Gastrocnemius medialis (tissue), 4 donors: ENCODE measurements at regions not wholly inside any gene's neighbourhood (a gene's known extent, or its start where the extent isn't known, plus 50 kb on each side); places are given as distances from the start of the nearest gene placed in this dataset.
"Not testable (repeated sequence)": the region's sequence is repeated elsewhere in the genome, so short reads cannot be mapped to it uniquely, and the experiment has no call there.

Experiments used
- CTCF ChIP-seq, 5 experiments: fragments of 450-650 bp in 3 of 5; fragments of 200-600 bp in 2 of 5; sonication (generic) in 2 of 5; IDR thresholded peaks in 4 of 5; conservative IDR thresholded peaks in 1 of 5; 1 replicate in 4 of 5; 2 replicates in 1 of 5; pipeline ENCODE4 v1.5.1; 2016 to 2019; ENCODE audit warnings: antibody characterized with exemption in 5 of 5, mild to moderate bottlenecking in 3 of 5, moderate library complexity in 3 of 5
- POLR2A ChIP-seq, 2 donors: fragments of 450-650 bp; IDR thresholded peaks; one replicate each; pipeline ENCODE4 v1.6.1; 2017; ENCODE audit warnings: antibody characterized with exemption in 2 of 2, mild to moderate bottlenecking in 2 of 2, moderate library complexity in 2 of 2

GRCh38 chrX:115915625-115916024 is 254.9 kb upstream of the AGTR2 start:
- not testable (repeated sequence) for TF ChIP-seq CTCF (IDR thresholded peaks at IDR 0.05 in 4 of 5, conservative IDR thresholded peaks at IDR 0.05 in 1 of 5); POLR2A (IDR thresholded peaks at IDR 0.05)
